ENCODE measurements at regions not wholly inside any gene's neighbourhood (a gene's known extent, or its start where the extent isn't known, plus 50 kb on each side); places are given as distances from the start of the nearest gene placed in this dataset.

DNA sequence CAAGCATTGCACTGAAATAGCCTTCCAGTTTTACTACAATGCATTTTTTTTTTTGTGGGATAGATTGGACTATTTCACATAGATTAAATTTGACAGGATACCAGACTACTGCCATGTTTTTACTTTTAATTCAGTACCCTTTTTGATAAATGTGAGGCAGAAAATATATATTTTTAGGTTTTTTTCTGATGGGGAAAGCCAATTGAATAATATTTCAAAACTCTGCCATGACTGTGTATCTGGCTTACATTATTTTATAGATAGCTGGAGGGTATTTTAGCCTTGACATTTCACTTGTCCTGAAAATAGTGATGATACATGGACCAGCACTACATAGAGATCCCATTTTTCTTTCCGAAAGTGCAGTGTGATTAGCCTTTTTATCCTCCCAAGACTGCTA, 133.5 kb upstream of the PRR16 start:
- TF ChIP-seq, protein P1, sequence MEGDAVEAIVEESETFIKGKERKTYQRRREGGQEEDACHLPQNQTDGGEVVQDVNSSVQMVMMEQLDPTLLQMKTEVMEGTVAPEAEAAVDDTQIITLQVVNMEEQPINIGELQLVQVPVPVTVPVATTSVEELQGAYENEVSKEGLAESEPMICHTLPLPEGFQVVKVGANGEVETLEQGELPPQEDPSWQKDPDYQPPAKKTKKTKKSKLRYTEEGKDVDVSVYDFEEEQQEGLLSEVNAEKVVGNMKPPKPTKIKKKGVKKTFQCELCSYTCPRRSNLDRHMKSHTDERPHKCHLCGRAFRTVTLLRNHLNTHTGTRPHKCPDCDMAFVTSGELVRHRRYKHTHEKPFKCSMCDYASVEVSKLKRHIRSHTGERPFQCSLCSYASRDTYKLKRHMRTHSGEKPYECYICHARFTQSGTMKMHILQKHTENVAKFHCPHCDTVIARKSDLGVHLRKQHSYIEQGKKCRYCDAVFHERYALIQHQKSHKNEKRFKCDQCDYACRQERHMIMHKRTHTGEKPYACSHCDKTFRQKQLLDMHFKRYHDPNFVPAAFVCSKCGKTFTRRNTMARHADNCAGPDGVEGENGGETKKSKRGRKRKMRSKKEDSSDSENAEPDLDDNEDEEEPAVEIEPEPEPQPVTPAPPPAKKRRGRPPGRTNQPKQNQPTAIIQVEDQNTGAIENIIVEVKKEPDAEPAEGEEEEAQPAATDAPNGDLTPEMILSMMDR (IDR thresholded peaks at IDR 0.05), result no peak
- TF ChIP-seq POLR2A (IDR thresholded peaks at IDR 0.05) (no peak), POLR2AphosphoS5 (IDR thresholded peaks at IDR 0.05) (no peak), EP300 (IDR thresholded peaks at IDR 0.05) (no peak)
